Stimulated activated CD8-positive, alpha-beta memory T cell treated with anti-CD3 and anti-CD28 coated beads, Interleukin-7, amount 100 ng/mL, for 48 hours (primary cell): ENCODE measurements at regions not wholly inside any gene's neighbourhood (a gene's known extent, or its start where the extent isn't known, plus 50 kb on each side); places are given as distances from the start of the nearest gene placed in this dataset.
"Not testable (repeated sequence)": the region's sequence is repeated elsewhere in the genome, so short reads cannot be mapped to it uniquely, and the experiment has no call there.

ENCODE experiments used
- DNase-seq, 2 donors: peaks; one replicate each; pipeline ENCODE4 v3.0.0-alpha.2; 2020; ENCODE audit warnings: low read depth in 1 of 2; ENCODE audit errors: extremely low read depth in 1 of 2

DNA sequence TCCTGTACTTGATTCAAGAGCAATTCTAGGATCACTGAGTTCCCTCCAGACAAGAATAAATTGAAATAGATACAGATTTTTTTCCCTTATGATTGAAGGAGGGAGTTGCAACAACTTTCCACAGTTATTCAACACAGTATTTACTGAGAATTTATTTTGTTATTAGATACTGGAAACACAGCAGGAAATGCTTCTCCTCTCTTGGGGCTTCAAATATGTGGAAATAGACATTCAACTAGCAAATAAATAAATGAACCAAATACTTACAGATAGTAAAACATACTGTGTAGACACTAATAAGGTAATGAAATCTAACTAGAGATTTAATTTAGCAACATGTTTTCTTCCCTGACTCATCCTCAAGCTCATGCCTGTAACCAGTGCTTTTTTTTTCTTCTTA lies 169.2 kb downstream of the LNPK start:
- DNase-seq, result no peak

DNA sequence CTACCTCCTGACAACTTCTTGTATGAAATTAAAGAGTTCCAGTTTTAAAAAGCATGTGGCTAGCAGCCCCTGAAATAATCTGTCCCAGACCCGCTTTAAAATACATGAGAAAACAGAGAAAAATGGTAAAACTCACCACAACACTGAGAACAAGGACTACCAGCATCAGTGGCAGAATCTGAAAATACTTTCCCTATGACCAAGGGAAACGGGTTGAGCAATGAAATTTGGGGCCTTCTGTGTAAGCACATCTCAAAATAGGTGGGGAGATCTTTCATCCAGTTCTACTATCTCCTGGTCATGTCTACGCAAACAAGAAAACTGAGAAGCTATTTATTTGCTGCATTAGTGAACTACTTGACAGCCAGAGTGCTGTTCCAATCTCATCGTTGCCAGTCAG lies 172.3 kb downstream of the LNPK start:
- no peak for DNase-seq

GRCh38 chr2:175827856-175828255 lies 174.2 kb downstream of the LNPK start:
- DNase-seq, result no peak

GRCh38 chr2:175824243-175824642 lies 177.8 kb downstream of the LNPK start:
- DNase-seq, result no peak

GRCh38 chr2:175823707-175824073 lies 178.4 kb downstream of the LNPK start:
- DNase-seq, result no peak

DNA sequence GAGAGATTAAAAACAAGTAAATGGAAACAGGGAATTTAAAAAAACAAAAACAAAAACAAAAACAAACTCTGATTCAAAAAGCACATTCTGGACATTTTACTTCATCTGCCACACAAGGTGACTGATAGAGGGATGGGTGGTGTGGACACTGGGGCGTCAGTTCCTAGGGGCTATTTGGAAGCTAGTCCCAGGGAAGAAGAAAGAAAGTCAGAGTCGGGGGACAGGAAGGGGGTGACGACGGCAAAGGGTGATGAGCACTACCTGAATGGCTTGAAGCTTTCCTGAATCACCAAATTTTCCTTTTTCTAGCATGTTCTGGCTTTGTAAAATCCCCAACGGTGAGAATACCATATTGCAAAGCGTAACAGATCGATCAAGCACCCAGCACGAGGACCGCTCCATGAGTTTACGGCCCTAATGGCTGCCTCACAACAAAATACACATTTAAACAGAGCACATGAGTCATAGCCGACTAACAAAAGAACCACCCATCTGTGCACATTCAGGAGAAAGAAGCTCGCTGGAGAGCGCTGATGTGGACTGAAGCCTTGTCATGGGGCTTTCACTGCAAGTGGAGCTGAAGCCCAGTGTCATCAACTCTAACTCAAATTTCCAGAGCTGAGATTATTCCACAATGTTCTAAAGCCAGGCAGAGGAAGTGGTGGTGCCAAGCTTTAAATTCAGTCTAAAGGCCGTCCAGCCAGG lies 178.9 kb downstream of the LNPK start:
- no peak for DNase-seq

DNA sequence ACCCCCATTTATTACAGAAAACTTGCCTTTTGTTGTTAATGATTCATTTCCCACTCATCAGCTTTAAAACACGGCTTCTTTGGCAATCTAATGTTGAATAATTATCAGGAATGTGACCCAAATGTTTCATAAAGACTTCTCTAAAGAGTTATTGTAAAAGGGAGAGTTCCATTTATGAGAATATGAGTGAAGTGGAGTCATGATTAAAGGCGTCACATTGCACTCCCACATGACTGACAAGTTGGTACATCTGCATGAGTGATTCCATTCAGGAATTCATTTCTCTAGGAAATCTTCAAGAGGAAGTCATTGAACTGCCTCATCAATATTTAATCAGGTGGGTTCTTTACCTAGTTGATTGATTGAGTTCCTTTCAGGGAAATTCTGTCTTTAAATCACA lies 184.8 kb downstream of the LNPK start:
- DNase-seq, result no peak

- DNase-seq, result no peak
These were observed 186.5 kb downstream of the LNPK start for GRCh38 chr2:175815537-175815936.

GRCh38 chr2:175811971-175812370 lies 190.1 kb downstream of the LNPK start:
- no peak for DNase-seq

DNA sequence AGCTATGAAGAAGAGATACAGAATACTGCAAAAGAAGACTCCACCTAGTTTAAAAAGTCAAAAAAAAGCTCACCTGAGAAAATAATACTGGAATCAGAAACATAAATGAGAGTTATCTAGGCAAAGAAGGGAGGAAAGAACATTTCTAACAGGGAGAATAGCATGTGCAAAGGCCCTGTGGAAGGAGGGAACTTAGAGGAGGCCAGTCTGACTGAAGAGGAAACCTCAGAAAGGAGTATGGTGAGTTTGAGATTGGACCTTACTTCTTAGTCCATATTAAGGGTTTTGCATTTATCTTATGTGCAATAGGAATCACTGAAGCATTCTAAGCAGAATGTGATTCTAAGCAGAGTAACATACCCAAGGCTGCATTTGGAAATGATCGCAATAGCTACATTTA lies 193.2 kb downstream of the LNPK start:
- no peak for DNase-seq

DNA sequence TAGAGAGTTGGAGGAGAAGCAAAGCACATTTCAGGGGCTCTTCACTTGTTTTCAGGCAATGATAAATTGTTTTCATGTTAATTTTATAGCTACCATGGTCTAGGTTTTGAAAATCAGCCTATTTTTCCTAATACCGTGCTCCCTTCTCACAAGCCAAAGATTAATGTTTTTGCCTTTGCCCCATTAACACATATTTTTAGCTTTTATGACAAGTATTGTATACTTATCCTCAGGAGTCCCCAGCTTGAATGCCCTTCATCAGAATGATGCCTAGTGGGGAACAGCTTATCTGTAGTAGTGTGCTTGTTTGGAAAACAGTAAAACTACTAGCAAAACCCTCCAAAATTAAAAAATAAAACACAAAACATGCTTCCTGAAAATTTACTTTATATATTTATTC lies 194.0 kb downstream of the LNPK start:
- no peak for DNase-seq

GRCh38 chr2:175807031-175807873 lies 194.8 kb downstream of the LNPK start:
- DNase-seq, result no peak

GRCh38 chr2:175806570-175806969 lies 195.5 kb downstream of the LNPK start:
- DNase-seq, result no peak

DNA sequence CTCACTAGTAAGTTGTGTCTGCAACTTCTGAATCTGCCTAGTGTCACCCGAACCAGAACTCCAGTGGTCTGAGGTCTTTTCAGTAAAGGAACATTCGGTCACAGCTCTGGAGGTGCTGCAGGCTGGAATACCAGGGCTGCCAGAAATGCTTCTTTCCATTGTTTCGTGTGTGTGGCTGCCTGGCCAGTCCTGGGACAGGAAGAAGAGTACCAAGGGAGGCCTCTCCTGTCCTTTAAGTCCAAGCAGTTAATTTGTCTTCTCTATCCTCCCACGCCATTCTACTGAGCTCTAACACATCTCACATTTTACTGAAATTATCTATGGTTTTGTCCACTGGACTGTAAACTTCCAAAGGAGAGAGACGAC lies 196.0 kb downstream of the LNPK start:
- no peak for DNase-seq

GRCh38 chr2:175805442-175806124 lies 196.5 kb downstream of the LNPK start:
- DNase-seq, result no peak

GRCh38 chr2:175804122-175804521 lies 197.9 kb downstream of the LNPK start:
- no peak for DNase-seq

GRCh38 chr2:175796422-175796821 lies 205.6 kb downstream of the LNPK start:
- DNase-seq, result not testable (repeated sequence)

GRCh38 chr2:175793648-175794047 lies 208.4 kb downstream of the LNPK start:
- no peak for DNase-seq

DNA sequence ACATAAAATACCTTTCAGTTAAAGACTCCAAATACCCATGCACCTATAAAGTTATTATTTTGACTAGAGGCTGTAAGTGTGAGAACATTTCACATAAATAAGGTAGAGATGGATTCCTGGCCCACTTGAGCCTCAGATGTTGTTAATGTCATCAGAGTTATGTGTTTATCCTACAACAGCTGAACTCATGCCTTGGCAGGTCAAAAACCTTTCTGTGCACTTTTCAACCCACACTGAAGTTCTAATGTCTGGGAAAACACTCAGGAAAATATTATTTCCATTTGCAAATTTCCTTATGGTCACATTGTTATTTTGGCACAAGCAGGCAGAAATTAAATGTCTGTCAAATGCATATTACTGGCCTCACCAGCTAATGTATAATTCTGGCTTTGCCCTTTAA lies 209.2 kb downstream of the LNPK start:
- no peak for DNase-seq

DNA sequence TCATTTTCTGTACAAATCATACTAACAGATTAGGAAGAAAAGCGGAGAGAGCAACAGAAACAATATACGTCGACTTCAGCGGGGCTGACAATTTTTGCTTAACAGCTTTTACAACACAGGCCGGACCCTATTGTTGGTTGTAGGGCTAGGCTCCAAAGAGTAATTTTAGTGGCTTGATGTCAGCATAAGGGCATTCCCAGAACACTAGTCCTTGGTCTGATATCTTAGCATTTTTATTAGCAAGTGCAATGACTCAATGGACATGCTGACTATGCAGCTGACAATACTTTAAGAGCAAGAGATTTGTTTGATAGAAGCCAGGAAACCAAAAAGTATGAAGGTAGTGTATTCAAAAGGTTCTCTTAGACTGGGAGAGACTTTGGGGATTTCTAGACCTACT lies 209.9 kb downstream of the LNPK start:
- no peak for DNase-seq

- DNase-seq, result no peak
These were observed 215.5 kb downstream of the LNPK start for GRCh38 chr2:175786471-175787124.
